SK-N-SH treated with all-trans-retinoic acid at 6 μM for 48 hours (cell line): ENCODE measurements at regions not wholly inside any gene's neighbourhood (a gene's known extent, or its start where the extent isn't known, plus 50 kb on each side); places are given as distances from the start of the nearest gene placed in this dataset.

Source experiments
- CREB5 ChIP-seq: fragments of 250-450 bp; sonication (Bioruptor Pico); IDR thresholded peaks from 2 replicates; pipeline ENCODE4 v1.5.1; 2020; ENCODE audit warnings: low read depth, mild to moderate bottlenecking, moderate library complexity
- ESRRG ChIP-seq: fragments of 250-450 bp; sonication (Bioruptor Pico); IDR thresholded peaks from 2 replicates; pipeline ENCODE4 v1.6.1; 2021; ENCODE audit warnings: mild to moderate bottlenecking
- POU6F1 ChIP-seq: fragments of 250-450 bp; sonication (Bioruptor Pico); IDR thresholded peaks from 2 replicates; pipeline ENCODE4 v1.8.0; 2021; ENCODE audit warnings: low read depth, mild to moderate bottlenecking, moderate library complexity, borderline replicate concordance
- TCF4 ChIP-seq: fragments of 250-450 bp; sonication (Bioruptor Pico); IDR thresholded peaks from 2 replicates; pipeline ENCODE4 v1.8.0; 2021; ENCODE audit warnings: mild to moderate bottlenecking, moderate library complexity, borderline replicate concordance
- ZFP3 ChIP-seq: fragments of 250-450 bp; sonication (Bioruptor Pico); IDR thresholded peaks from 2 replicates; pipeline ENCODE4 v1.5.0; 2020; ENCODE audit warnings: mild to moderate bottlenecking, moderate library complexity

- no peak for TF ChIP-seq POU6F1 (CRISPR knock-in tag)
- no peak for TF ChIP-seq TCF4 (CRISPR knock-in tag)
- TF ChIP-seq ESRRG (CRISPR knock-in tag) = no peak
- no peak for TF ChIP-seq CREB5 (CRISPR knock-in tag)
- no peak for TF ChIP-seq ZFP3 (CRISPR knock-in tag)
Measured at GRCh38 chr4:121455285-121455684, 74.5 kb upstream of the QRFPR start.
